ENCODE measurements at regions not wholly inside any gene's neighbourhood (a gene's known extent, or its start where the extent isn't known, plus 50 kb on each side); places are given as distances from the start of the nearest gene placed in this dataset.

DNA sequence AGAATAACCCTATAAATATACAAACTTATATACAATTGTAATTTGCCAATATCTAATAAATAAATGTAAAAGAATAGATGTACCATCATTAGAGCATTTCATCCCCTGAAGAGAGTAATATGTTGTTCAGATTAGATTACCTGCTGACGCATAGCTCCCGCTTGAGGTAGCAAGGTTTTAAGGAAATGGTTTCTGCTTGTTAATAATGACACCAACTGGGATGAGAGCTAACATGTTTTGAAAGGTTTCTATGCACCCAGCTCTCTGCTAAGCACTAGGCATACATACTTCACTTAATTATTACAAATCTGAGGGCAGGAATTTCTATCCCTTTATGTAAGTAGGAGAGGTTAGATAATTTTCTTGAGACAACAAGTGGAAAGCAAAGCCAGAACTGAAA, 1003.3 kb upstream of the SORCS1 start:
- no peak for DNase-seq (ENCODE audit: low spot score)
- TF ChIP-seq CTCF (IDR thresholded peaks at IDR 0.05; ENCODE audit: extremely low read depth, insufficient read depth, missing control alignments), result no peak
- in situ Hi-C loops (cut with MboI; ENCODE audit: low pct_unique_long_range_greater_than_20kb, low sequenced_read_pairs, unreplicated experiment), result no loop called here

- in situ Hi-C loops (cut with MboI; ENCODE audit: low pct_unique_long_range_greater_than_20kb, low sequenced_read_pairs, unreplicated experiment), result no loop called here
- TF ChIP-seq CTCF (IDR thresholded peaks at IDR 0.05; ENCODE audit: extremely low read depth, insufficient read depth, missing control alignments), result no peak
- DNase-seq (ENCODE audit: low spot score), result no peak
Observed at GRCh38 chr10:108166401-108166800, 1001.9 kb upstream of the SORCS1 start.

DNA sequence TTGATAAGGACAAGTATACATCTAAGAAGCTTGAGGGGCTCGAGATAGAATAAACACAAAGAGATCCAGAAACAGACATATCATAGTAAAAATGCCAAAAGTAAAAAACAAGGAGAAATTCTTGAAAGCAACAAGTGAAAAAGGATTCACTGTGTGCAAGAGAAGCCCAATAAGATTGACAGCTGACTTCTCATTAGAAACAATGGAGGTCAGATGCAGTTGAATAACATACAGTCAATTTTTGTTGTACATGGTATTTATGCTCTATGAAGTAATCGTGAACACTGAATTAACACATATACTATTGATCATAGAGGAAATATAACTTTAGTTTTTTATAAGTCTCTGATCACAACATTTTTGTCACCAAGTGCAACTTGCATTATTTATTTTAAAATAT, 982.8 kb upstream of the SORCS1 start:
- TF ChIP-seq CTCF (IDR thresholded peaks at IDR 0.05; ENCODE audit: extremely low read depth, insufficient read depth, missing control alignments), result no peak
- no peak for DNase-seq (ENCODE audit: low spot score)
- in situ Hi-C loops (cut with MboI; ENCODE audit: low pct_unique_long_range_greater_than_20kb, low sequenced_read_pairs, unreplicated experiment), result no loop called here

GRCh38 chr10:108141064-108141463, 976.6 kb upstream of the SORCS1 start:
- no peak for TF ChIP-seq CTCF (IDR thresholded peaks at IDR 0.05; ENCODE audit: extremely low read depth, insufficient read depth, missing control alignments)
- no peak for DNase-seq (ENCODE audit: low spot score)

DNA sequence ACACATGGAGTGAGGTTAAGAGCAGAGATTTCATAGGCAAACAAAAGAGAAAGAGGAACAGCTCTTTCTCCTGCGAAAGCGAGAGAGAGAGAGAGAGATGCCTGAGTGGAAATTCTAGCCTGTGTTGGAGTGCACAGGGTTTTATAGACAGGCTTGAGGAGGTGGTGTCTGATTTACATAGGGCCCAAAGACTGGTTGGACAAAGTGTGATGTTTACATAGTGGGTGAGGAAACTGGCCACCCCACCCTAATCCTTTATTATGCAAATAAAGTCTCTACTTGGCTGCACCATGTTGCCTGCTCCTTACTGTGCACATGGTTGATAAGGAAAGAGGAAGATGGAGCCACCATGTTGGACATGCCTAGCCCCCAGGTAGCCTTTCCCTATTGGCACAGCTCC, 967.8 kb upstream of the SORCS1 start:
- TF ChIP-seq CTCF (IDR thresholded peaks at IDR 0.05; ENCODE audit: extremely low read depth, insufficient read depth, missing control alignments), result no peak
- in situ Hi-C loops (cut with MboI; ENCODE audit: low pct_unique_long_range_greater_than_20kb, low sequenced_read_pairs, unreplicated experiment), result no loop called here
- DNase-seq (ENCODE audit: low spot score), result no peak

More at GRCh38 chr10:108141064-108141463, 976.6 kb upstream of the SORCS1 start:
- in situ Hi-C loops (cut with MboI; ENCODE audit: low pct_unique_long_range_greater_than_20kb, low sequenced_read_pairs, unreplicated experiment), result no loop called here

DNA sequence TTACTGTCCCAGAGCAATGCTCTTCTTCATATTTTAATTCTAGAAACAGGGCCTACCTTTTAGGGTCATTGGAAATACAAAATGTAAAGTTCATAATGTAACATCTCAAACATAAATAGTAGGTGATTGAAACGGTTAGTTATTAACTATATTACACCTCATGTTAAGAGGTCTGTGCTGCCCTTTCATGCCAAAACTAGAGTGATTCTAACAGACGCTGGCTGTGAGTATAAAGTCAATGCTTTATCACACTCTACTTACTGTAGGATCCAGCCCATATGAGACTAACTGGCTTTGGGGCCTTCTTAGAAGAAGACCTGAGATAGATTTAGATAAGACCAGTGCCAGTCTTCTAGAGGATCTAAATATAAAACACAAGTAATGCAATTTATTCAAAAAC, 966.1 kb upstream of the SORCS1 start:
- DNase-seq (ENCODE audit: low spot score), result no peak
- in situ Hi-C loops (cut with MboI; ENCODE audit: low pct_unique_long_range_greater_than_20kb, low sequenced_read_pairs, unreplicated experiment), result no loop called here
- TF ChIP-seq CTCF (IDR thresholded peaks at IDR 0.05; ENCODE audit: extremely low read depth, insufficient read depth, missing control alignments), result no peak

DNA sequence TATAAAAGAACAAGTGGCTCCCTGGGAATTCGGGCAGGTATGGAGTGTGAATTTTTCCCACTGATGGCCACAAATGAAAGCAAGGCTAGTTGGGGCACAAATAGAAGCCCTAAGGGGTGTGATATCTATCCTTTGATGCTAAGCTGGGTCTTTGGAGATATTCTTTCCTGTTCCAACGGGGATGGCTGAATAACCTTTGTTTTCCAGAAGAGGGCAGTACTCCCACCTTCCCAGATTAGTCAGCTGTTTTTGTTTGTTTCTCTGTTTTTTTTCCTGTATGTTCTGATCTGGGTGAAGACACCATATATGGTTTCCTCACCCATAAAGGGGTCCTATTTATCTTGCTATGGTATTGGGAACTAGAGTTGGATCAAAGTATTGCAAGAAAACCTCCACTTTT, 947.7 kb upstream of the SORCS1 start:
- peak; percentile 30 for TF ChIP-seq CTCF (IDR thresholded peaks at IDR 0.05; ENCODE audit: extremely low read depth, insufficient read depth, missing control alignments)
- DNase-seq (ENCODE audit: low spot score), result no peak
- in situ Hi-C loops (cut with MboI; ENCODE audit: low pct_unique_long_range_greater_than_20kb, low sequenced_read_pairs, unreplicated experiment), result no loop called here
